Uterus (tissue), 3 donors: ENCODE measurements at regions not wholly inside any gene's neighbourhood (a gene's known extent, or its start where the extent isn't known, plus 50 kb on each side); places are given as distances from the start of the nearest gene placed in this dataset.

ENCODE experiments used
- DNase-seq, 2 donors: peaks; one replicate each; pipeline ENCODE4 v3.0.0-alpha.2; 2019 to 2020
- H3K27ac ChIP-seq, 2 donors: fragments of 200-600 bp; sonication (generic); 1 replicate in 1 of 2; 2 replicates in 1 of 2; pipeline ENCODE4 v1.5.1; 2016 to 2018
- H3K27me3 ChIP-seq, 2 donors: fragments of 200-600 bp; sonication (generic); one replicate each; pipeline ENCODE4 v1.5.1; 2018 to 2019; ENCODE audit warnings: control low read depth in 1 of 2
- H3K36me3 ChIP-seq, 2 donors: fragments of 200-600 bp; sonication (generic); one replicate each; pipeline ENCODE4 v1.5.1; 2019; ENCODE audit warnings: control low read depth in 1 of 2
- H3K4me1 ChIP-seq, 2 donors: fragments of 200-600 bp; sonication (generic); one replicate each; pipeline ENCODE4 v1.5.1; 2018 to 2019; ENCODE audit warnings: control low read depth in 1 of 2
- H3K4me3 ChIP-seq, 2 donors: fragments of 200-600 bp; sonication (generic); 1 replicate in 1 of 2; 2 replicates in 1 of 2; pipeline ENCODE4 v1.5.1; 2018 to 2019; ENCODE audit warnings: mild to moderate bottlenecking in 1 of 2
- H3K9me3 ChIP-seq, 2 donors: fragments of 200-600 bp; sonication (generic); one replicate each; pipeline ENCODE4 v1.5.1; 2019; ENCODE audit warnings: control low read depth in 1 of 2
- CTCF ChIP-seq, 4 experiments: fragments of 200-600 bp in 2 of 4; fragments of 450-650 bp in 2 of 4; sonication (generic) in 2 of 4; IDR thresholded peaks; one replicate each; pipeline ENCODE4 v1.5.1; 2016 to 2019; ENCODE audit warnings: antibody characterized with exemption in 4 of 4, mild to moderate bottlenecking in 2 of 4, moderate library complexity in 1 of 4
- POLR2A ChIP-seq, 2 donors: fragments of 450-650 bp; IDR thresholded peaks; one replicate each; pipeline ENCODE4 v1.6.1; 2016; ENCODE audit warnings: antibody characterized with exemption in 2 of 2, mild to moderate bottlenecking in 1 of 2, moderate library complexity in 1 of 2
- intact Hi-C: fragments of 100-400 bp; cut with DNase I; formaldehyde crosslinking; loops from one replicate; pipeline ENCODE4 v1.15.1; 2023; ENCODE audit warnings: low total_unique reads
- donor health status: DM: yes; HTN: yes; CAD: no.

DNA sequence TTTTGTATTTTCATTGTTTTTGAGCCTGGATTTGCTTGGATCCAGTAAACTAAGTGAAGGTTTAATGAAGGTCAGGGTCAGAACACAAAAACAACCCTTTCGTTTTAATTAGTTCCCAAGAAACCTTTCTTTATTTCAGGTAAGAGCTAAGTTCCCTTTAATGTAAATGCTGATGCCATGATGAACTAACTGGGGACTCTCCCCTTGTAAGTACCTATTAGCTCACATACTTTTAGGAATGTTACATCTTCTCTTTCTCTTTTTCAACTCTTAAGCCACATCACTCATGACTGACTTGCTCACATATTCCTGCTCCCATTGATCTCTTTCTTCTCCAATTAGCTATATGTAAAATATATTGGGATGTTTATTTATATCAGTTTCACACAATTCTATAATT is 673.1 kb upstream of the CPEB2 start:
- TF ChIP-seq CTCF (IDR thresholded peaks at IDR 0.05) = no peak
- TF ChIP-seq POLR2A (IDR thresholded peaks at IDR 0.05) = no peak
- H3K27me3 ChIP-seq = no peaks in the 10 kb centered on the region
- no peaks in the 10 kb centered on the region for H3K36me3 ChIP-seq
- no peaks in the 10 kb centered on the region for H3K4me1 ChIP-seq
- no peak for DNase-seq
- no peak overlapping the region for H3K27ac ChIP-seq
- intact Hi-C loops = no loop called here
- no peak overlapping the region for H3K4me3 ChIP-seq
- no peaks in the 10 kb centered on the region for H3K9me3 ChIP-seq

DNA sequence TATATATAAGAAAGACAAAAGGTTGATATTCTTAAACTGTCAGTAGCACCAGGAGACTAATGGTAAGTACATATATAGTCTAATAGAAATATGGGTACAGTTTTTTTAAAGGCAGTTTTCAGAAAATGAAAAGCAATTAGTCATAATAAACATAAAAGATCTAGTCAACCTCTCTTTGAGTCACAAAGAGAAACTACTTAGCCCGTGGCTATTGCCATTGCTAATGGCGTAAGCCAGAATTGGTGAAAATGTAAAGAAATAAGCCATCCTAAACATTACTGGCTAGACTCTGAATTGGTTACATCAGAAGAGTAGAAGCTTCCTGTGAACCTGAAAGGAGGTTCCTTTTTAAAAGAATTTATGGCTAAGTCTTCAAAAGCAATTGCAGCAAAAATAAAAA is 668.7 kb upstream of the CPEB2 start:
- H3K4me1 ChIP-seq = no peaks in the 10 kb centered on the region
- no peak overlapping the region for H3K4me3 ChIP-seq
- H3K9me3 ChIP-seq = no peaks in the 10 kb centered on the region
- DNase-seq = no peak
- no peaks in the 10 kb centered on the region for H3K27me3 ChIP-seq
- intact Hi-C loops = no loop called here
- no peaks in the 10 kb centered on the region for H3K36me3 ChIP-seq
- H3K27ac ChIP-seq = no peak overlapping the region
- TF ChIP-seq POLR2A (IDR thresholded peaks at IDR 0.05) (no peak), CTCF (IDR thresholded peaks at IDR 0.05) (no peak)

GRCh38 chr4:14334166-14334565 is 668.1 kb upstream of the CPEB2 start:
- Histone ChIP-seq H3K9me3 (no peaks in the 10 kb centered on the region), H3K4me3 (no peak overlapping the region), H3K4me1 (no peaks in the 10 kb centered on the region), H3K36me3 (no peaks in the 10 kb centered on the region), H3K27me3 (no peaks in the 10 kb centered on the region), H3K27ac (no peak overlapping the region)
- intact Hi-C loops = no loop called here
- no peak for DNase-seq
- TF ChIP-seq POLR2A (IDR thresholded peaks at IDR 0.05) (no peak), CTCF (IDR thresholded peaks at IDR 0.05) (no peak)

DNA sequence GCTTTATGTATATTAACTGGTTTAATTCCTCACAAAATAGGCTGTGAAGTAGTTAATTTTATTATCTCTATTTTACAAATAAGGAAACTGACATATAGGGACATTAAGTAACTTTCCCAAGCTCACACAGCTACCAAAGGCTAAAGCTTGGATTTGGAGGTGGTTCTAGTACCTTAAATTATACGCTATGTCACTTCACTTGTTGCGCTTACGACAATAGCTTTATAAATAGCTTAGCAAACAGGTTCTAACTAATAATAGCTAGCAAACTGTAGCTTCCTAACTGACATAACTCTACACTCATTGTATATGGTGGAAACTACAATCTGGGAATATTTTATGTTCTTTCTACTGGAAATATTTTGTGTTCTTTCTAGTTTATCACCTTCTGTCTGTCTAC is 666.4 kb upstream of the CPEB2 start:
- intact Hi-C loops = no loop called here
- H3K27ac ChIP-seq = no peak overlapping the region
- TF ChIP-seq POLR2A (IDR thresholded peaks at IDR 0.05) = no peak
- no peak for TF ChIP-seq CTCF (IDR thresholded peaks at IDR 0.05)
- H3K4me3 ChIP-seq = no peak overlapping the region
- H3K4me1 ChIP-seq = no peaks in the 10 kb centered on the region
- H3K27me3 ChIP-seq = no peaks in the 10 kb centered on the region
- no peaks in the 10 kb centered on the region for H3K9me3 ChIP-seq
- DNase-seq = no peak
- no peaks in the 10 kb centered on the region for H3K36me3 ChIP-seq

DNA sequence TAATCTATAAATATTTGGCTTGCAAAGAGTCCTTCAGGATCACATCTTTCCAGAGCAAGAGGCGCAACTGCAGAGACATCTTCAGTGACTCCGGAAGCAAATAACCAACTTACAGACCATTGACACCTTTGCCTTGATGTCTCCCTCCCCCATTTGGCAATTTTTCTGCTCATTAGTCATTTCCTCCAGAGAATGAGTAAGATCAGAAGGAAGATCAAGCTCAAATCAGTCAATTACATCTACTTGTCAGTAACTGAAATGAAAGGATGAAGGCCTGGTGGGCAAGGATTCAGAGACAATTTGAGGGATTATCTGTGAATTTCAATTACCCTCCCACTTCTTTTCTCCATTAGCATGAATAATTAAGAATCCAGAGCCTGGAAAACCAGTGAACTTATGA is 665.6 kb upstream of the CPEB2 start:
- H3K27me3 ChIP-seq = no peaks in the 10 kb centered on the region
- no peak for DNase-seq
- H3K27ac ChIP-seq = no peak overlapping the region
- H3K4me1 ChIP-seq = no peaks in the 10 kb centered on the region
- H3K4me3 ChIP-seq = no peak overlapping the region
- H3K9me3 ChIP-seq = no peaks in the 10 kb centered on the region
- TF ChIP-seq POLR2A (IDR thresholded peaks at IDR 0.05) (no peak), CTCF (IDR thresholded peaks at IDR 0.05) (no peak)
- intact Hi-C loops = no loop called here
- no peaks in the 10 kb centered on the region for H3K36me3 ChIP-seq
